A673 (cell line): ENCODE measurements at regions not wholly inside any gene's neighbourhood (a gene's known extent, or its start where the extent isn't known, plus 50 kb on each side); places are given as distances from the start of the nearest gene placed in this dataset.

Experiments used
- BruUV-seq: library from RNA; stranded (reverse); fragments of 400-500 nt; replicated peaks from 2 replicates; lab custom pipeline; 2021; lab: Mats Ljungman, UMichigan
- CTCF ChIA-PET: fragments of 300-600 bp; sonication (Branson Sonifier 250); formaldehyde crosslinking; loops from one replicate; lab custom pipeline; 2022; ENCODE audit warnings: antibody characterized with exemption; lab: Charles Lee
- POLR2A ChIA-PET: fragments of 300-600 bp; sonication (Branson Sonifier 250); formaldehyde crosslinking; loops from one replicate; lab custom pipeline; 2022; ENCODE audit warnings: antibody characterized with exemption; ENCODE audit not compliant: low non-redundant PET; lab: Charles Lee
- DNase-seq: peaks from one replicate; pipeline ENCODE4 v3.0.0-alpha.2; 2015; ENCODE audit warnings: low spot score
- H3K27ac ChIP-seq: fragments of 200-600 bp; sonication (generic); 2 replicates; pipeline ENCODE4 v1.5.1; 2016; ENCODE audit warnings: mixed run types, low read depth, mild to moderate bottlenecking, mixed read lengths, antibody characterized with exemption, low read length; ENCODE audit not compliant: poor library complexity, severe bottlenecking
- H3K27me3 ChIP-seq: fragments of 200-600 bp; sonication (generic); replicated peaks from 2 replicates; pipeline ENCODE4 v1.6.1; 2017; ENCODE audit warnings: mixed run types, low read depth, mild to moderate bottlenecking, mixed read lengths, antibody characterized with exemption, low read length; ENCODE audit not compliant: insufficient read depth, poor library complexity
- H3K36me3 ChIP-seq: fragments of 200-600 bp; sonication (generic); 2 replicates; pipeline ENCODE4 v1.6.1; 2016; ENCODE audit warnings: mixed run types, mild to moderate bottlenecking, mixed read lengths, antibody characterized with exemption, low read length; ENCODE audit not compliant: insufficient read depth, poor library complexity, severe bottlenecking
- H3K4me1 ChIP-seq: fragments of 200-600 bp; sonication (generic); 2 replicates; pipeline ENCODE4 v1.6.1; 2017; ENCODE audit warnings: mixed run types, mild to moderate bottlenecking, mixed read lengths, antibody characterized with exemption, low read length; ENCODE audit not compliant: insufficient read depth, poor library complexity, severe bottlenecking
- H3K4me3 ChIP-seq: fragments of 200-600 bp; sonication (generic); 2 replicates; pipeline ENCODE4 v1.5.1; 2016; ENCODE audit warnings: low read depth, mixed run types, mild to moderate bottlenecking, mixed read lengths, low read length; ENCODE audit not compliant: poor library complexity, severe bottlenecking
- H3K9me3 ChIP-seq: fragments of 200-600 bp; sonication (generic); 2 replicates; pipeline ENCODE4 v1.6.1; 2016; ENCODE audit warnings: mixed run types, low read depth, mild to moderate bottlenecking, mixed read lengths, antibody characterized with exemption, low read length; ENCODE audit not compliant: poor library complexity, severe bottlenecking
- CTCF ChIP-seq: fragments of 300-800, 200-600 bp; sonication (generic); conservative IDR thresholded peaks from 2 replicates; pipeline ENCODE4 v1.5.1; 2017; ENCODE audit warnings: low read depth, mild to moderate bottlenecking, antibody characterized with exemption, low read length, moderate library complexity, mixed read lengths
- EZH2 ChIP-seq: fragments of 200-600 bp; sonication (generic); IDR thresholded peaks from 2 replicates; pipeline ENCODE4 v1.6.1; 2017; ENCODE audit warnings: borderline replicate concordance, low read depth, mild to moderate bottlenecking, mixed read lengths, antibody characterized with exemption, low read length; ENCODE audit not compliant: poor library complexity, severe bottlenecking
- intact Hi-C: fragments of 100-400 bp; cut with micrococcal nuclease; formaldehyde crosslinking; loops from one replicate; pipeline ENCODE4 v1.10.0; 2022; ENCODE audit not compliant: unreplicated experiment

- TF ChIP-seq EZH2 (no peak), CTCF (no peak)
- Histone ChIP-seq H3K27me3 (no peaks in the 10 kb centered on the region), H3K9me3 (peaks cover 9% of the 10 kb centered on the region), H3K4me3 (no peak overlapping the region), H3K36me3 (no peaks in the 10 kb centered on the region), H3K27ac (no peak overlapping the region), H3K4me1 (no peaks in the 10 kb centered on the region)
- POLR2A ChIA-PET, result no interaction called here
- BruUV-seq, result no TSS peak
- CTCF ChIA-PET, result no interaction called here
- no peak for DNase-seq
- intact Hi-C loops, result no loop called here
Observed at GRCh38 chr7:46000513-46000912, 79.4 kb upstream of the IGFBP3 start.

- H3K27ac ChIP-seq, result no peak overlapping the region
- ChIA-PET CTCF (no interaction called here), POLR2A (no interaction called here)
- TF ChIP-seq CTCF, result no peak
- no peak for TF ChIP-seq EZH2
- no peaks in the 10 kb centered on the region for H3K36me3 ChIP-seq
- H3K4me1 ChIP-seq, result no peaks in the 10 kb centered on the region
- BruUV-seq, result no TSS peak
- no peak for DNase-seq
- H3K27me3 ChIP-seq, result no peaks in the 10 kb centered on the region
- peaks cover 9% of the 10 kb centered on the region for H3K9me3 ChIP-seq
- intact Hi-C loops, result no loop called here
- no peak overlapping the region for H3K4me3 ChIP-seq
Observed at GRCh38 chr7:45999541-45999940, 78.5 kb upstream of the IGFBP3 start.

- intact Hi-C loops, result no loop called here
- BruUV-seq, result no TSS peak
- POLR2A ChIA-PET, result no interaction called here
- Histone ChIP-seq H3K4me3 (no peak overlapping the region), H3K27ac (no peak overlapping the region), H3K36me3 (no peaks in the 10 kb centered on the region), H3K4me1 (no peaks in the 10 kb centered on the region), H3K27me3 (no peaks in the 10 kb centered on the region), H3K9me3 (peaks cover 5% of the 10 kb centered on the region)
- CTCF ChIA-PET, result no interaction called here
- no peak for DNase-seq
- no peak for TF ChIP-seq CTCF
- TF ChIP-seq EZH2, result no peak
Observed at GRCh38 chr7:45998506-45998905, 77.4 kb upstream of the IGFBP3 start.
